ENCODE measurements at regions not wholly inside any gene's neighbourhood (a gene's known extent, or its start where the extent isn't known, plus 50 kb on each side); places are given as distances from the start of the nearest gene placed in this dataset.

GRCh38 chr13:91135376-91135775 lies 212.1 kb upstream of the MIR17HG start:
- TF ChIP-seq CTCF (IDR thresholded peaks at IDR 0.05; ENCODE audit: low read depth, low read length) (no peak), EZH2phosphoT487 (IDR thresholded peaks at IDR 0.05; ENCODE audit: low read depth) (no peak)

Data from OCI-LY3 (cell line).